K562 (cell line): ENCODE measurements at regions not wholly inside any gene's neighbourhood (a gene's known extent, or its start where the extent isn't known, plus 50 kb on each side); places are given as distances from the start of the nearest gene placed in this dataset.

Experiments used
- ATAC-seq: fragments of 200-7000 bp; cut with Tn5 transposase; 3 replicates; pipeline ENCODE4 v1.9.1; 2020; ENCODE audit warnings: moderate library complexity
- BruUV-seq: library from RNA; stranded (reverse); fragments of 400-500 nt; replicated peaks from 2 replicates; lab custom pipeline; 2021; lab: Mats Ljungman, UMichigan
- CTCF ChIA-PET: fragments of 300-600 bp; formaldehyde crosslinking; extraction: SDS; loops from one replicate; lab custom pipeline; 2021; ENCODE audit warnings: low intra/inter-chr PET ratio; lab: Yijun Ruan, JAX
- POLR2A ChIA-PET: fragments of 300-600, 350-650 bp; sonication (Branson Sonifier 250); formaldehyde crosslinking; extraction: SDS; loops from one replicate; lab custom pipeline; 2021; ENCODE audit warnings: antibody characterized with exemption, inconsistent platforms; lab: Yijun Ruan, JAX
- DNase-seq, 4 experiments: peaks; one replicate each; pipeline versions ENCODE4 v3.0.0 to v3.0.0-alpha.2; 2011 to 2018; ENCODE audit warnings: low spot score in 3 of 4, mixed read lengths in 3 of 4; ENCODE audit errors: extremely low read depth in 1 of 4
- FAIRE-seq: peaks from 2 replicates; lab custom pipeline; 2011; peaks lifted over from hg19 to GRCh38; lab: Jason Lieb, UNC
- H2AFZ ChIP-seq: 2 replicates; pipeline ENCODE4 v1.6.0; 2011; ENCODE audit warnings: low read depth, low read length, control low read depth, inconsistent platforms
- H3K27ac ChIP-seq: fragments of 200-600 bp; 3 replicates; pipeline ENCODE4 v1.8.0; 2011; ENCODE audit warnings: low read depth, mild to moderate bottlenecking, control low read depth, inconsistent platforms, low read length, moderate library complexity, mixed read lengths; ENCODE audit errors: extremely low read depth
- H3K27me3 ChIP-seq, 2 experiments: fragments of 300-600 bp in 1 of 2; 2 replicates in 1 of 2; 3 replicates in 1 of 2; pipeline versions ENCODE4 v1.6.0 to v1.8.0; 2011; ENCODE audit warnings: inconsistent platforms in 2 of 2, low read length in 2 of 2, mild to moderate bottlenecking in 1 of 2, mixed read lengths in 1 of 2, moderate library complexity in 1 of 2; ENCODE audit not compliant: control insufficient read depth in 2 of 2, insufficient read depth in 2 of 2
- H3K36me3 ChIP-seq: fragments of 300-600 bp; 3 replicates; pipeline ENCODE4 v1.8.0; 2011; ENCODE audit warnings: mild to moderate bottlenecking, low read length, inconsistent platforms; ENCODE audit not compliant: control insufficient read depth, insufficient read depth
- H3K4me1 ChIP-seq, 2 experiments: fragments of 200-600 bp in 1 of 2; replicated peaks in 1 of 2; 2 replicates in 1 of 2; 3 replicates in 1 of 2; pipeline versions ENCODE4 v1.5.1 to v1.8.0; 2011; ENCODE audit warnings: inconsistent platforms in 2 of 2, low read length in 2 of 2, mild to moderate bottlenecking in 1 of 2, mixed read lengths in 1 of 2, moderate library complexity in 1 of 2; ENCODE audit not compliant: control insufficient read depth in 2 of 2, insufficient read depth in 2 of 2
- H3K4me2 ChIP-seq: 2 replicates; pipeline ENCODE4 v1.6.1; 2011; ENCODE audit warnings: low read length, control low read depth, inconsistent platforms, mixed read lengths; ENCODE audit not compliant: insufficient read depth
- H3K4me3 ChIP-seq: fragments of 200-600 bp; sonication (generic), shearing (Covaris generic); 2 replicates; pipeline ENCODE4 v1.5.1; 2016; ENCODE audit warnings: control low read depth, inconsistent platforms
- H3K79me2 ChIP-seq: fragments of 200-600 bp; 3 replicates; pipeline ENCODE4 v1.8.0; 2011; ENCODE audit warnings: low read length, inconsistent platforms; ENCODE audit not compliant: control insufficient read depth, insufficient read depth
- H3K9ac ChIP-seq, 2 experiments: 2 replicates each; pipeline versions ENCODE4 v1.6.0 to v1.6.1; 2011; ENCODE audit warnings: low read depth in 2 of 2, low read length in 2 of 2, control low read depth in 1 of 2, inconsistent platforms in 1 of 2, mild to moderate bottlenecking in 1 of 2, mixed read lengths in 1 of 2; ENCODE audit not compliant: insufficient read depth in 1 of 2
- H3K9me1 ChIP-seq: one replicate; pipeline ENCODE4 v1.6.0; 2011; ENCODE audit warnings: inconsistent platforms, mild to moderate bottlenecking, low read length, moderate library complexity; ENCODE audit not compliant: control insufficient read depth, insufficient read depth
- H3K9me3 ChIP-seq: replicated peaks from 2 replicates; pipeline ENCODE4 v1.5.1; 2011; ENCODE audit warnings: low read depth, low read length, inconsistent platforms; ENCODE audit not compliant: control insufficient read depth, insufficient read depth
- H4K20me1 ChIP-seq: replicated peaks from 2 replicates; pipeline ENCODE4 v1.6.1; 2011; ENCODE audit warnings: low read length, inconsistent platforms, mixed read lengths; ENCODE audit not compliant: control insufficient read depth, insufficient read depth
- ARHGAP35 ChIP-seq: fragments of 450-650 bp; IDR thresholded peaks from 2 replicates; pipeline ENCODE4 v1.6.1; 2018; ENCODE audit not compliant: partially characterized antibody
- BCL6 ChIP-seq: fragments of 250-450 bp; sonication (Bioruptor Pico); IDR thresholded peaks from 2 replicates; pipeline ENCODE4 v1.4.0; 2020
- BMI1 ChIP-seq: fragments of 150-350 bp; IDR thresholded peaks from 2 replicates; pipeline ENCODE4 v1.6.1; 2014; ENCODE audit warnings: low read length
- E2F4 ChIP-seq: sonication (generic); formaldehyde crosslinking; IDR thresholded peaks from 2 replicates; pipeline ENCODE4 v1.8.0; 2022; ENCODE audit warnings: mild to moderate bottlenecking, low read depth, missing genetic modification reagents
- FIP1L1 ChIP-seq: fragments of 200-400 bp; formaldehyde crosslinking; IDR thresholded peaks from 2 replicates; pipeline ENCODE4 v1.6.1; 2018; ENCODE audit warnings: mild to moderate bottlenecking, low read depth, low read length; ENCODE audit not compliant: poor library complexity, severe bottlenecking
- FOSL1 ChIP-seq: fragments of 200-800 bp; sonication (Bioruptor generic); conservative IDR thresholded peaks from 2 replicates; pipeline ENCODE4 v1.6.1; 2016; ENCODE audit warnings: missing genetic modification characterization, missing compliant biosample characterization
- FOXJ2 ChIP-seq: fragments of 200-800 bp; sonication (Bioruptor generic); IDR thresholded peaks from 2 replicates; pipeline ENCODE4 v1.6.1; 2016; ENCODE audit warnings: missing genetic modification characterization, missing compliant biosample characterization
- HOMEZ ChIP-seq: fragments of 250-450 bp; sonication (Bioruptor Pico); IDR thresholded peaks from 2 replicates; pipeline ENCODE4 v1.4.0; 2020; ENCODE audit warnings: mild to moderate bottlenecking, moderate library complexity
- KAT7 ChIP-seq: sonication (generic); formaldehyde crosslinking; IDR thresholded peaks from 2 replicates; pipeline ENCODE4 v1.8.0; 2022; ENCODE audit warnings: missing genetic modification reagents, mild to moderate bottlenecking, borderline replicate concordance
- KDM4B ChIP-seq, 2 experiments: fragments of 450-650 bp in 1 of 2; sonication (generic) in 1 of 2; IDR thresholded peaks; 2 replicates each; pipeline ENCODE4 v1.6.1; 2016 to 2017; ENCODE audit warnings: borderline replicate concordance in 2 of 2, antibody characterized with exemption in 1 of 2, low read depth in 1 of 2, mild to moderate bottlenecking in 1 of 2
- NFYB ChIP-seq: IDR thresholded peaks from 2 replicates; pipeline ENCODE4 v1.6.1; 2011; ENCODE audit warnings: mild to moderate bottlenecking, moderate library complexity; ENCODE audit not compliant: insufficient read length; ENCODE audit errors: extremely low read depth
- PYGO2 ChIP-seq: fragments of 450-650 bp; IDR thresholded peaks from 2 replicates; pipeline ENCODE4 v1.6.1; 2016; ENCODE audit warnings: mild to moderate bottlenecking, missing genetic modification characterization, moderate library complexity, missing compliant biosample characterization
- RAD21 ChIP-seq, 2 experiments: fragments of 250-450 bp in 1 of 2; fragments of 450-650 bp in 1 of 2; sonication (Bioruptor Pico) in 1 of 2; formaldehyde crosslinking in 1 of 2; IDR thresholded peaks in 1 of 2; conservative IDR thresholded peaks in 1 of 2; 2 replicates each; pipeline versions ENCODE4 v1.4.0 to v1.8.0; 2020 to 2022; ENCODE audit warnings: mild to moderate bottlenecking in 2 of 2, moderate library complexity in 1 of 2
- TOE1 ChIP-seq, 2 experiments: fragments of 450-650 bp in 1 of 2; sonication (generic) in 1 of 2; formaldehyde crosslinking in 1 of 2; IDR thresholded peaks; 2 replicates each; pipeline versions ENCODE4 v1.7.1 to v1.8.0; 2016 to 2022; ENCODE audit warnings: borderline replicate concordance in 2 of 2, mild to moderate bottlenecking in 2 of 2, antibody characterized with exemption in 1 of 2, inconsistent platforms in 1 of 2, low read depth in 1 of 2, missing genetic modification reagents in 1 of 2, moderate library complexity in 1 of 2
- ZC3H11A ChIP-seq: IDR thresholded peaks from 2 replicates; pipeline ENCODE4 v1.6.1; 2012; ENCODE audit warnings: low read depth, low read length, improper control_type of control experiment
- ZC3H8 ChIP-seq: fragments of 450-650 bp; IDR thresholded peaks from 2 replicates; pipeline ENCODE4 v1.6.1; 2017
- WGBS: fragments of 100-300 bp; shearing (Covaris generic); methylation state at CpG from one replicate; pipeline ENCODE4 v1.1.6; 2016; ENCODE audit warnings: low coverage, mixed read lengths; ENCODE audit not compliant: insufficient coverage; ENCODE audit errors: missing lambda C conversion rate; 5-methylcytosine and 5-hydroxymethylcytosine counted together
- in situ Hi-C: fragments of 300-500 bp; cut with MboI; formaldehyde crosslinking; loops from 4 replicates; pipeline ENCODE4 v1.15.0; 2018; ENCODE audit warnings: inconsistent platforms, mixed read lengths
- intact Hi-C: fragments of 100-400 bp; cut with micrococcal nuclease; formaldehyde crosslinking; loops from 2 replicates; pipeline ENCODE4 v1.14.2; 2022
- TF ChIP-seq, protein P1 (sequence below): sonication (generic); formaldehyde crosslinking; IDR thresholded peaks from 2 replicates; pipeline ENCODE4 v1.8.0; 2022; ENCODE audit warnings: mild to moderate bottlenecking, missing genetic modification reagents

DNA sequence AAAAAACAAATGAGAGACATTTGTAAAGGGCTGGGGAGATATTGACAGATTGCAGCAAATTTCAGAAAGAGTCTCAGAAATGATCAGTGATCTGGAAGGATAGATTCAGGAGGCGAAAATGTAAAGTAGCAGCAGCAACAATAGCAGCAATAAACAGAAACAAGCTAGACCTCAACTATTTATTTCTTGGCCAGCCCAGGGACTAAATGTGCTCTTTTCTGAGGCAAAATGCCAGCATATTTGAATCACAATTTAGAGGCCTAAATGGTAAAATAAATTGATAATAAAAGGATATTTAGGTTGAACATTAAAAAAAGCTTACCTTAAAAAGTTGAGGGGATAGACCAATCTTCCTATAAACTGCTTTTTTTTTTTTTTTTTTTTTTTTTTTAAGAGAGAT is 134.6 kb upstream of the ITGB1 start:
- ChIA-PET CTCF (no interaction called here), POLR2A (no interaction called here)
- H3K27me3 ChIP-seq, result no peaks in the 10 kb centered on the region
- DNase-seq, result no peak
- H3K4me3 ChIP-seq, result no peak overlapping the region
- 0% methylated on average over 1 of the region's 1 CpG for WGBS
- BruUV-seq, result no TSS peak
- no peaks in the 10 kb centered on the region for H3K9me1 ChIP-seq
- H3K9me3 ChIP-seq, result no peaks in the 10 kb centered on the region
- no peak for ATAC-seq
- in situ Hi-C loops (no loop called here), intact Hi-C loops (no loop called here)
- no peaks in the 10 kb centered on the region for H3K79me2 ChIP-seq
- no peak overlapping the region for H3K4me2 ChIP-seq
- no peaks in the 10 kb centered on the region for H4K20me1 ChIP-seq
- no peaks in the 10 kb centered on the region for H3K4me1 ChIP-seq
- no peak overlapping the region for H3K9ac ChIP-seq
- no peak for FAIRE-seq
- no peaks in the 10 kb centered on the region for H3K36me3 ChIP-seq
- no peak overlapping the region for H2AFZ ChIP-seq
- H3K27ac ChIP-seq, result no peak overlapping the region
- TF ChIP-seq E2F4 (CRISPR knock-in tag) (no peak), NFYB (no peak), FIP1L1 (no peak), BCL6 (no peak), RAD21 (CRISPR knock-in tag; conservative IDR thresholded peaks at IDR 0.05 in 1 of 2, IDR thresholded peaks at IDR 0.05 in 1 of 2) (no peak), ARHGAP35 (no peak), FOSL1 (no peak), KAT7 (CRISPR knock-in tag) (no peak), PYGO2 (tag) (no peak), ZC3H11A (no peak), FOXJ2 (tag) (no peak), TOE1 (IDR thresholded peaks at IDR 0.05; ENCODE audit: borderline replicate concordance) (no peak), TOE1 (CRISPR knock-in tag; IDR thresholded peaks at IDR 0.05; ENCODE audit: borderline replicate concordance, low read depth) (no peak), HOMEZ (CRISPR knock-in tag) (no peak), ZC3H8 (no peak), KDM4B (IDR thresholded peaks at IDR 0.05; ENCODE audit: borderline replicate concordance in 2 of 2, low read depth in 1 of 2) (no peak), BMI1 (no peak)
- TF ChIP-seq, protein P1, sequence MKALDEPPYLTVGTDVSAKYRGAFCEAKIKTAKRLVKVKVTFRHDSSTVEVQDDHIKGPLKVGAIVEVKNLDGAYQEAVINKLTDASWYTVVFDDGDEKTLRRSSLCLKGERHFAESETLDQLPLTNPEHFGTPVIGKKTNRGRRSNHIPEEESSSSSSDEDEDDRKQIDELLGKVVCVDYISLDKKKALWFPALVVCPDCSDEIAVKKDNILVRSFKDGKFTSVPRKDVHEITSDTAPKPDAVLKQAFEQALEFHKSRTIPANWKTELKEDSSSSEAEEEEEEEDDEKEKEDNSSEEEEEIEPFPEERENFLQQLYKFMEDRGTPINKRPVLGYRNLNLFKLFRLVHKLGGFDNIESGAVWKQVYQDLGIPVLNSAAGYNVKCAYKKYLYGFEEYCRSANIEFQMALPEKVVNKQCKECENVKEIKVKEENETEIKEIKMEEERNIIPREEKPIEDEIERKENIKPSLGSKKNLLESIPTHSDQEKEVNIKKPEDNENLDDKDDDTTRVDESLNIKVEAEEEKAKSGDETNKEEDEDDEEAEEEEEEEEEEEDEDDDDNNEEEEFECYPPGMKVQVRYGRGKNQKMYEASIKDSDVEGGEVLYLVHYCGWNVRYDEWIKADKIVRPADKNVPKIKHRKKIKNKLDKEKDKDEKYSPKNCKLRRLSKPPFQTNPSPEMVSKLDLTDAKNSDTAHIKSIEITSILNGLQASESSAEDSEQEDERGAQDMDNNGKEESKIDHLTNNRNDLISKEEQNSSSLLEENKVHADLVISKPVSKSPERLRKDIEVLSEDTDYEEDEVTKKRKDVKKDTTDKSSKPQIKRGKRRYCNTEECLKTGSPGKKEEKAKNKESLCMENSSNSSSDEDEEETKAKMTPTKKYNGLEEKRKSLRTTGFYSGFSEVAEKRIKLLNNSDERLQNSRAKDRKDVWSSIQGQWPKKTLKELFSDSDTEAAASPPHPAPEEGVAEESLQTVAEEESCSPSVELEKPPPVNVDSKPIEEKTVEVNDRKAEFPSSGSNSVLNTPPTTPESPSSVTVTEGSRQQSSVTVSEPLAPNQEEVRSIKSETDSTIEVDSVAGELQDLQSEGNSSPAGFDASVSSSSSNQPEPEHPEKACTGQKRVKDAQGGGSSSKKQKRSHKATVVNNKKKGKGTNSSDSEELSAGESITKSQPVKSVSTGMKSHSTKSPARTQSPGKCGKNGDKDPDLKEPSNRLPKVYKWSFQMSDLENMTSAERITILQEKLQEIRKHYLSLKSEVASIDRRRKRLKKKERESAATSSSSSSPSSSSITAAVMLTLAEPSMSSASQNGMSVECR (CRISPR knock-in tag), result no peak
